ENCODE measurements at regions not wholly inside any gene's neighbourhood (a gene's known extent, or its start where the extent isn't known, plus 50 kb on each side); places are given as distances from the start of the nearest gene placed in this dataset.

GRCh38 chrX:74207539-74207938 lies 96.4 kb upstream of the ZCCHC13 start:
- no peak for DNase-seq
- H4K8ac ChIP-seq (replicated peaks; ENCODE audit: insufficient read length, low read depth, low read length), result no peak overlapping the region
- H3K9me3 ChIP-seq (ENCODE audit: control insufficient read depth, low read depth, low read length), result no peaks in the 10 kb centered on the region
- Mint-ChIP-seq H3K9me3 (peaks cover 0 to 3% of the 10 kb centered on the region in 2 experiments; a peak in 2 of 5 replicates), H3K36me3 (ENCODE audit: insufficient read depth in 1 of 3, low read depth in 3 of 3) (peaks cover 40 to 63% (median 61%) of the 10 kb centered on the region in 3 experiments), H3K4me3 (no peak overlapping the region), H3K27ac (no peak overlapping the region; a peak in 1 of 7 replicates), H3K27me3 (ENCODE audit: low read depth) (no peaks in the 10 kb centered on the region; the same call in 1 of the 2 replicates), H3K4me1 (peaks cover 2 to 3% of the 10 kb centered on the region in 2 experiments; a peak in 3 of 4 replicates)
- no peak overlapping the region for H3K18ac ChIP-seq (ENCODE audit: insufficient read length, low read depth, low read length)
- no peak overlapping the region for H2BK15ac ChIP-seq (ENCODE audit: low read depth, low read length)
- no peak overlapping the region for H3K23ac ChIP-seq (ENCODE audit: insufficient read length, low read depth, low read length)
- H3K27ac ChIP-seq (ENCODE audit: insufficient read length, low read depth, low read length), result no peak overlapping the region
- no peak overlapping the region for H3K4me2 ChIP-seq (ENCODE audit: insufficient read depth, insufficient read length, low read length)
- H3K9ac ChIP-seq (ENCODE audit: extremely low read depth, insufficient read length, low read length), result no peak overlapping the region
- H3T11ph ChIP-seq (ENCODE audit: low read length), result no peak overlapping the region
- no peak overlapping the region for H2BK12ac ChIP-seq (ENCODE audit: insufficient read length, low read depth, low read length)
- no peak overlapping the region for H2AFZ ChIP-seq (ENCODE audit: low read length)
- H3K56ac ChIP-seq (ENCODE audit: insufficient read length, low read depth, low read length), result no peak overlapping the region
- no peaks in the 10 kb centered on the region for H3K23me2 ChIP-seq (ENCODE audit: insufficient read length, low read depth, low read length, poor library complexity, severe bottlenecking)
- H3K79me1 ChIP-seq (ENCODE audit: insufficient read depth, low read depth, low read length, poor library complexity, severe bottlenecking), result peaks cover 2% of the 10 kb centered on the region
- H2BK20ac ChIP-seq (ENCODE audit: low read depth, low read length, poor library complexity, severe bottlenecking), result no peak overlapping the region
- no peak overlapping the region for H2AK5ac ChIP-seq (ENCODE audit: insufficient read length, low read length)
- no peak overlapping the region for H2BK5ac ChIP-seq (ENCODE audit: insufficient read length, low read length)
- H3K27me3 ChIP-seq (ENCODE audit: insufficient read depth, low read length), result no peaks in the 10 kb centered on the region
- H4K5ac ChIP-seq (ENCODE audit: insufficient read length, low read depth, low read length), result no peak overlapping the region
- WGBS (ENCODE audit: extremely low coverage, insufficient read length, low lambda C conversion rate), result no CpG with 5 or more reads among the region's 3 CpGs
- H3K4ac ChIP-seq (ENCODE audit: low read depth, low read length), result no peak overlapping the region
- H3K14ac ChIP-seq (ENCODE audit: insufficient read depth, low read length), result no peak overlapping the region
- no peaks in the 10 kb centered on the region for H4K20me1 ChIP-seq (ENCODE audit: control insufficient read depth, insufficient read depth, insufficient read length)
- H3K79me2 ChIP-seq (ENCODE audit: insufficient read depth, low read length), result no peaks in the 10 kb centered on the region
- H4K91ac ChIP-seq (ENCODE audit: insufficient read length, low read depth, low read length), result no peak overlapping the region
- TF ChIP-seq CTCF (conservative IDR thresholded peaks at IDR 0.05), result no peak
- no peak overlapping the region for H2BK120ac ChIP-seq (ENCODE audit: low read depth, low read length, poor library complexity, severe bottlenecking)
- H3K4me1 ChIP-seq (ENCODE audit: insufficient read depth, low read length), result no peaks in the 10 kb centered on the region

All from H9 (cell line).